Mesenchymal stem cell (in vitro differentiated cells and primary cell): ENCODE measurements at regions not wholly inside any gene's neighbourhood (a gene's known extent, or its start where the extent isn't known, plus 50 kb on each side); places are given as distances from the start of the nearest gene placed in this dataset.

Experiments
- DNase-seq: peaks from one replicate; pipeline ENCODE4 v3.0.0-alpha.2; 2013
- H2AFZ ChIP-seq: one replicate; pipeline ENCODE4 v1.6.1; 2013; ENCODE audit warnings: low read depth, mild to moderate bottlenecking, control low read depth, inconsistent platforms, low read length, moderate library complexity
- H2AK5ac ChIP-seq: 2 replicates; pipeline ENCODE4 v1.6.1; 2013; ENCODE audit warnings: low read length, moderate library complexity, mild to moderate bottlenecking, inconsistent platforms; ENCODE audit not compliant: severe bottlenecking
- H2BK120ac ChIP-seq: one replicate; pipeline ENCODE4 v1.6.1; 2013; ENCODE audit warnings: low read depth, mild to moderate bottlenecking, inconsistent platforms, low read length, moderate library complexity
- H2BK12ac ChIP-seq, 2 experiments: one replicate each; pipeline ENCODE4 v1.6.1; 2013; ENCODE audit warnings: inconsistent platforms in 2 of 2, low read length in 2 of 2, mild to moderate bottlenecking in 2 of 2, moderate library complexity in 2 of 2, control low read depth in 1 of 2
- H2BK15ac ChIP-seq: one replicate; pipeline ENCODE4 v1.6.1; 2013; ENCODE audit warnings: mild to moderate bottlenecking, low read depth, inconsistent platforms; ENCODE audit not compliant: poor library complexity, severe bottlenecking
- H2BK5ac ChIP-seq: 2 replicates; pipeline ENCODE4 v1.6.1; 2013; ENCODE audit warnings: low read depth, mild to moderate bottlenecking, low read length, control low read depth, inconsistent platforms; ENCODE audit not compliant: poor library complexity, severe bottlenecking
- H3K14ac ChIP-seq, 2 experiments: one replicate each; pipeline ENCODE4 v1.6.1; 2013; ENCODE audit warnings: inconsistent platforms in 2 of 2, low read length in 2 of 2, control low read depth in 1 of 2, mild to moderate bottlenecking in 1 of 2, moderate library complexity in 1 of 2
- H3K18ac ChIP-seq, 2 experiments: one replicate each; pipeline ENCODE4 v1.6.1; 2013; ENCODE audit warnings: inconsistent platforms in 2 of 2, low read length in 2 of 2, control low read depth in 1 of 2, low read depth in 1 of 2, mild to moderate bottlenecking in 1 of 2
- H3K23ac ChIP-seq, 2 experiments: one replicate each; pipeline ENCODE4 v1.6.1; 2013; ENCODE audit warnings: inconsistent platforms in 2 of 2, low read length in 2 of 2, mild to moderate bottlenecking in 2 of 2, moderate library complexity in 2 of 2, control low read depth in 1 of 2
- H3K27ac ChIP-seq: 2 replicates; pipeline ENCODE4 v1.5.1; 2013; ENCODE audit warnings: mild to moderate bottlenecking, moderate library complexity, low read length, control low read depth, inconsistent platforms; ENCODE audit not compliant: poor library complexity, severe bottlenecking
- H3K27me3 ChIP-seq, 2 experiments: 2 replicates each; pipeline versions ENCODE4 v1.6.1 to v1.7.0; 2013; ENCODE audit warnings: low read length in 2 of 2, mild to moderate bottlenecking in 2 of 2, moderate library complexity in 2 of 2, control low read depth in 1 of 2, inconsistent platforms in 1 of 2; ENCODE audit not compliant: control insufficient read depth in 1 of 2, insufficient read depth in 1 of 2
- H3K36me3 ChIP-seq, 2 experiments: 2 replicates each; pipeline versions ENCODE4 v1.6.1 to v1.7.0; 2013; ENCODE audit warnings: low read length in 2 of 2, control low read depth in 1 of 2, inconsistent platforms in 1 of 2, low read depth in 1 of 2, mild to moderate bottlenecking in 1 of 2; ENCODE audit not compliant: insufficient read depth in 2 of 2, control insufficient read depth in 1 of 2
- H3K4ac ChIP-seq, 2 experiments: one replicate each; pipeline ENCODE4 v1.6.1; 2013; ENCODE audit warnings: inconsistent platforms in 2 of 2, low read length in 2 of 2, mild to moderate bottlenecking in 2 of 2, moderate library complexity in 2 of 2, control low read depth in 1 of 2, low read depth in 1 of 2
- H3K4me1 ChIP-seq: 2 replicates; pipeline ENCODE4 v1.6.1; 2013; ENCODE audit warnings: low read depth, low read length, control low read depth; ENCODE audit not compliant: control insufficient read depth, insufficient read depth
- H3K4me2 ChIP-seq: 2 replicates; pipeline ENCODE4 v1.6.1; 2013; ENCODE audit warnings: low read length, mild to moderate bottlenecking, inconsistent platforms; ENCODE audit not compliant: poor library complexity, severe bottlenecking
- H3K4me3 ChIP-seq, 2 experiments: 2 replicates each; pipeline versions ENCODE4 v1.5.1 to v1.7.0; 2013; ENCODE audit warnings: low read length in 2 of 2, mild to moderate bottlenecking in 2 of 2, control low read depth in 1 of 2, low read depth in 1 of 2; ENCODE audit not compliant: insufficient read depth in 1 of 2
- H3K79me1 ChIP-seq: replicated peaks from 2 replicates; pipeline ENCODE4 v1.6.1; 2013; ENCODE audit warnings: mild to moderate bottlenecking, control low read depth, low read length, inconsistent platforms; ENCODE audit not compliant: poor library complexity, severe bottlenecking
- H3K9ac ChIP-seq: 2 replicates; pipeline ENCODE4 v1.7.0; 2013; ENCODE audit warnings: mild to moderate bottlenecking, low read length, moderate library complexity
- H3K9me3 ChIP-seq: 2 replicates; pipeline ENCODE4 v1.7.0; 2013; ENCODE audit warnings: mild to moderate bottlenecking, low read length; ENCODE audit not compliant: control insufficient read depth
- H4K8ac ChIP-seq: one replicate; pipeline ENCODE4 v1.6.1; 2013; ENCODE audit warnings: inconsistent platforms, mild to moderate bottlenecking, low read length, moderate library complexity
- H4K91ac ChIP-seq: one replicate; pipeline ENCODE4 v1.6.1; 2013; ENCODE audit warnings: mild to moderate bottlenecking, low read length, inconsistent platforms
- WGBS: methylation state at CpG from one replicate; pipeline ENCODE4 v1.1.7; 2013; ENCODE audit warnings: mixed read lengths; 5-methylcytosine and 5-hydroxymethylcytosine counted together

- no peak overlapping the region for H2BK12ac ChIP-seq
Observed at GRCh38 chr6:90918361-90918760, 331.5 kb upstream of the MAP3K7 start.

DNA sequence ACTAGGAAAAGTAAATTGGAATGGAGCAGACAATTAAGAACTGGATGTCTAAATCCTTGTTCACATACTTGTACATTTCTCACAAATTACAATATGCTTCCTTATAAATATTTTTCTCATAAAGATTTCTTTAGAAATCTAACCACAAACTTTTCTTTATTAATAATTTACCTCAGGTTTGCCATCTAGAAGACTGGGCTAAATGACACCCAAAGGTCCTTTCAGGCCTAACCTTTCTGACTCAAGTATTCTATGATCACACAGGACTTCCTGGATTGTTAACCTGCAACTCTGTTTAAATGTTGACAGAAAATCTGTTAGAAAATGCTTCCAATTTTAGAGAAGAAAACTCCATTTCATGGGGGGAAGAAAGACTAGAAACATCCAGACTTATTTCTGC, 330.5 kb upstream of the MAP3K7 start:
- no peak overlapping the region for H3K9ac ChIP-seq
- no peak overlapping the region for H3K4ac ChIP-seq
- H4K8ac ChIP-seq, result no peak overlapping the region
- H3K4me1 ChIP-seq, result no peaks in the 10 kb centered on the region
- no peak overlapping the region for H2AK5ac ChIP-seq
- no peaks in the 10 kb centered on the region for H3K79me1 ChIP-seq
- no peaks in the 10 kb centered on the region for H3K27me3 ChIP-seq
- H3K9me3 ChIP-seq, result no peaks in the 10 kb centered on the region
- no peak overlapping the region for H3K23ac ChIP-seq
- H3K4me2 ChIP-seq, result no peak overlapping the region
- no peaks in the 10 kb centered on the region for H3K36me3 ChIP-seq
- DNase-seq, result no peak
- H3K14ac ChIP-seq, result no peak overlapping the region
- no peak overlapping the region for H3K27ac ChIP-seq
- no peak overlapping the region for H2BK12ac ChIP-seq
- no peak overlapping the region for H3K18ac ChIP-seq
- H2BK120ac ChIP-seq, result no peak overlapping the region
- H2AFZ ChIP-seq, result no peak overlapping the region
- H2BK15ac ChIP-seq, result no peak overlapping the region
- no peak overlapping the region for H3K4me3 ChIP-seq
- H4K91ac ChIP-seq, result no peak overlapping the region
- H2BK5ac ChIP-seq, result no peak overlapping the region

More at GRCh38 chr6:90918361-90918760, 331.5 kb upstream of the MAP3K7 start:
- Histone ChIP-seq H3K9ac (no peak overlapping the region), H3K27me3 (no peaks in the 10 kb centered on the region), H3K4me2 (no peak overlapping the region), H3K18ac (no peak overlapping the region), H4K91ac (no peak overlapping the region), H3K4ac (no peak overlapping the region), H3K36me3 (no peaks in the 10 kb centered on the region), H3K79me1 (no peaks in the 10 kb centered on the region), H3K23ac (no peak overlapping the region), H4K8ac (no peak overlapping the region), H3K4me1 (no peaks in the 10 kb centered on the region), H2BK120ac (no peak overlapping the region), H3K14ac (no peak overlapping the region), H3K4me3 (no peak overlapping the region), H3K27ac (no peak overlapping the region), H2BK5ac (no peak overlapping the region), H2AK5ac (no peak overlapping the region), H3K9me3 (no peaks in the 10 kb centered on the region), H2AFZ (no peak overlapping the region), H2BK15ac (no peak overlapping the region)
- no peak for DNase-seq

DNA sequence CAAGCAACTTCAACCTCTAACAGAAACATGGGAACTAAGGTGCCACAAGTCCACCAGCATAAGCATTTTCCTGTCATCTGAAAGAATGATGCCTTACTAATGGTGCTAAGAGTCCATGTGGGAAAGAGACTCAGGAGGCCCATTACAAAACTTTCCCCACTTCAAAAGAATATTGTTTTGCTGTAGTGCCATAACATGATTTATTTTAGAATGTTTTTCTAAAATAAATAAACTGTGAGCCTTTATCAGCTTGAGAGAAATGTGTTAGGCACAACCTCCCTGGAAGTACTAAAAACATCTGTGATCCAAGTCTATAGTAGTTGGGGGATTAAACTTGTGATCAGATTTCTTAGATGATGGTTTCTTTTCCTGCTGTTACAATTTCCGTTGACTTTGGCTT, 330.1 kb upstream of the MAP3K7 start:
- H2BK15ac ChIP-seq, result no peak overlapping the region
- no peak overlapping the region for H2BK12ac ChIP-seq
- no peak overlapping the region for H3K4ac ChIP-seq
- H2BK120ac ChIP-seq, result no peak overlapping the region
- no peak overlapping the region for H3K27ac ChIP-seq
- no peak overlapping the region for H3K14ac ChIP-seq
- H3K9me3 ChIP-seq, result no peaks in the 10 kb centered on the region
- no peak overlapping the region for H3K4me3 ChIP-seq
- H3K4me2 ChIP-seq, result no peak overlapping the region
- H4K91ac ChIP-seq, result no peak overlapping the region
- H3K79me1 ChIP-seq, result no peaks in the 10 kb centered on the region
- H3K18ac ChIP-seq, result no peak overlapping the region
- no peak overlapping the region for H4K8ac ChIP-seq
- no peak overlapping the region for H2BK5ac ChIP-seq
- H2AFZ ChIP-seq, result no peak overlapping the region
- no peaks in the 10 kb centered on the region for H3K27me3 ChIP-seq
- no peak overlapping the region for H3K9ac ChIP-seq
- WGBS, result no CpG with 5 or more reads among the region's 1 CpG
- H3K36me3 ChIP-seq, result no peaks in the 10 kb centered on the region
- no peak overlapping the region for H2AK5ac ChIP-seq
- no peak for DNase-seq
- H3K4me1 ChIP-seq, result no peaks in the 10 kb centered on the region
- H3K23ac ChIP-seq, result no peak overlapping the region

GRCh38 chr6:90915224-90915915, 328.5 kb upstream of the MAP3K7 start:
- Histone ChIP-seq H3K27me3 (no peaks in the 10 kb centered on the region), H2AK5ac (no peak overlapping the region), H3K79me1 (no peaks in the 10 kb centered on the region), H3K4ac (no peak overlapping the region), H3K23ac (no peak overlapping the region), H3K18ac (no peak overlapping the region), H3K14ac (no peak overlapping the region), H2BK12ac (no peak overlapping the region), H3K36me3 (no peaks in the 10 kb centered on the region), H3K9me3 (no peaks in the 10 kb centered on the region), H2BK15ac (no peak overlapping the region), H2BK5ac (no peak overlapping the region), H2BK120ac (no peak overlapping the region), H4K8ac (no peak overlapping the region), H3K4me3 (no peak overlapping the region), H3K4me1 (no peaks in the 10 kb centered on the region), H2AFZ (no peak overlapping the region), H3K9ac (no peak overlapping the region), H4K91ac (no peak overlapping the region), H3K4me2 (no peak overlapping the region), H3K27ac (no peak overlapping the region)
- DNase-seq, result no peak
- WGBS, result 68% methylated on average over 5 of the region's 5 CpGs
